HuH-7 (cell line): ENCODE measurements at regions not wholly inside any gene's neighbourhood (a gene's known extent, or its start where the extent isn't known, plus 50 kb on each side); places are given as distances from the start of the nearest gene placed in this dataset.

ENCODE experiments used
- DNase-seq: peaks from one replicate; pipeline ENCODE4 v3.0.0; 2011; ENCODE audit warnings: low spot score

DNA sequence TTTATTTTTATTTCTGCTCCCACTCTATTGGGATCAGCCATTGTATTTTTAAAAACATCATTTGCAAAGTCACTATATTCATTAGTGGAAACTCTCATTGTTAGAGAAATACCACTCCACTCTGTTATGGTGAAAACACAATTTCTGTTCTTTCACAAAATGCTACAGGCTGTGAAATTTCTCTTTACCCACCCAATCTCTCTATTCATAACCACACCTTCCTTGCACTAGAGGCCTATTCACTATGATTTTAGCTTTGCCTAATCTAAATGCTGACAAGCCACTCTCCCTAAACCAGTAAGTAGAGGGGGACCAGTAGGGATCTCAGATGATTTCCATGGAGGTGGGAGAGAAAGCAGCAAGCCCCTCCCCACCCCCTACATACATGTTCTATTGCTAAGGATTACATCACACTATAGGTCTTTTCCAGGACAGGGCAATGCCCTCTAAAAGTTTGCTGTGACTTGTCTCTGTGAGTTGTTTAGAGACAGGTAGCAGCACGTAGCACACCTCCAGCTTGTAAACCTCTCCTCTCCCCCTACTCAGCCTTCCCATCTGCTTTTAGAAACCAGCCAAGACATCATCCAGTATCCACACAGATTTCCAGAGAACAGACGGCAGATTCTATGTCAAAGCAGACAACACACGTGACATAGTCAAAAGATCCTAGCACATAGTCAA is 58.3 kb upstream of the PPP1R3C start:
- no peak for DNase-seq

DNA sequence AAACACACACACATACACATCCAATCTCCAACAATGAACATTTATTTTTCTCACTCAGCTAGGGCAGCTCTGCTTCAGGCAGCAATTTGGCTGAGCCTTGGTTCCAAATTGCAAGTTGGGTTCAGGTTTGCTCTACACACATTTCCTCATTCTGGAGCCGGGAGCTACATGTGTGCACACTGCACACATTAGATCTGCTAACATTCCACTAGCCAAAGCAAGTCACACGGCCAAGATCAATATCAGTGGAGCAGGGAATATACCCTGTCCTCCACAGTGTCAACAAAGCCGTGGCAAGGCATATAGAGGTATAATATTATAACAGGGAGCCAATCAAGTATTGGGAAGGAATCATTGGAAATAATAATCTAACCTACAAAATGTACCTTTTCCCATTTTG is 57.5 kb upstream of the PPP1R3C start:
- DNase-seq: no peak

DNA sequence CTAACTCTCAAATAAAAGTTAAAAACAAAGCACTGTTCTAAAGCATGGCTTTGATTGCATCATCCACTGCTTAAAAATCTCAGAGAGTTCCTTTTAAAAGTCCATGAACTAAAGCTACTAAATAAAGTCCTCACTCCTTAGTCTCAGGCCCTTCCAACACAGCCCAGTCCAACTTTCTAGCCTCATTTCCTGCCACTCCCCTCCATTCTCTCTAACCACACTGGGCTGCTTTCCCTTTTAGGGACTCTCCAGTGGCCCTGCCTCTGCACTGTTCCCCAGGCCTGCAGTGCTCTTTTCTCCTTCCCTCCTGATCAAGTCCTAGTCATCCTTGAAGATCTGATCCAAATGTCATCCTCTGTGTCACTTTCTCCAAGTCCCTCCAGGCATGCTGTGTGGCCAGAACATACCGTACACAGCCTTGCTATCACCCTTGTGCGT is 56.9 kb upstream of the PPP1R3C start:
- DNase-seq: no peak

DNA sequence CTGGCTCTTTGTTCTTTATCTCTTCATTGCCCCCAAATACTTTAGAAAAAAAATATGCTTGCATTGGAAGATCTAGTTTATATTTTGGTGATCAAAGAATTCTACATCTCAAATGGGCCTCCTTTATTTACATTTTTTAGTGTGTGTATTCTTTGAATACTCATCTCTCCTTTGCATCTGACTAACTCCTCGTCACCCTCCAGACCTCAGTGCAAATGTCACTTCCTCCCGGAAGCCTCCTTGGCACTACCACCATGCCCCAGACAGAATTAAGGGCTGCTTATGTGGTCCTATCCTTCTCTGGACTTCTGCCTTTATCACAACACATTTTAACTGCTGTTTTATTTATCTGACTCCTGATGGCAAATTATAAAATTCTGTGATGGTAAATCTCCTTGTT is 52.0 kb upstream of the PPP1R3C start:
- no peak for DNase-seq

DNA sequence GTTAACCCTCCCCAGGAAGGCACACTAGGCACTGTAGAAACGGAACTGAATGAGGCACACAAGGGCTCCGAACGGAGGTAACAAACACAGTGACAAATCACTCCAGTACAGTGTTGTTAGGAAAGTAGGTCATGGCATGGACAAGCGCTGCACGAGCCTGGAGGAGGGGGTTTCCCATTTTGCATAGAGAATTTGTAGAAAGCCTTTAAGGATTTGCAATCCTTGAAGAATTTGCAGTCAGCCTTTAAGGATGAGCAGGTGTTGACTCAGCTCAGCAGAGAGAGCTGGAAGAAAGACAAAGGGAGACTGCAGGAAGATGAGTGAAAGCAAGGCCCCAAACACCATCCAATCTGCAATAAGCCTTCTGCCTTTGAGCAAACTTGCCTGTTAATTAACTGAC is 51.1 kb upstream of the PPP1R3C start:
- no peak for DNase-seq

DNA sequence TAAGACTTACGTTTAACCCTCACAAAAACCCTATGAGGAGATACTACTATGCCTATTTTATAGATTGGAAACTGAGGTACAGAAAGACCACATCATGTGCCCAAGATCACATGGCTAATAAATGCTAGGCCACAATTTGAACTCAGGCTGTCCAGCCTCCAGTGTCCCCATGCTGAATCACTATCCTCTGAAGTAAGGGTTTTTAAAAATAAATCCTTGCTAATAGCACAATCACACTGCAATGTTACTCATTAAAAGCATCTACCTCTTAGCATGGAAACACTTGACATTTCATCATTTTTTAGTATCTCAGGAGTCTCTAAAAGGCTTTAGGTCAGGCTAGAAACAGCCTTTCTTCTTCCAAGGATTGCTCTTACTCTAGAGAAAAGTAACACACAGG is 50.0 kb upstream of the PPP1R3C start:
- DNase-seq: no peak
